HepG2 (cell line): ENCODE measurements at regions not wholly inside any gene's neighbourhood (a gene's known extent, or its start where the extent isn't known, plus 50 kb on each side); places are given as distances from the start of the nearest gene placed in this dataset.
"Not testable (repeated sequence)": the region's sequence is repeated elsewhere in the genome, so short reads cannot be mapped to it uniquely, and the experiment has no call there.

Experiments used
- ATAC-seq: fragments of 200-7000 bp; cut with Tn5 transposase; 3 replicates; pipeline ENCODE4 v1.9.1; 2020; ENCODE audit warnings: mild to moderate bottlenecking, moderate library complexity
- BruUV-seq: library from RNA; stranded (reverse); fragments of 400-500 nt; replicated peaks from 2 replicates; lab custom pipeline; 2021; lab: Mats Ljungman, UMichigan
- CTCF ChIA-PET: fragments of 300-600 bp; formaldehyde crosslinking; extraction: SDS; loops from one replicate; lab custom pipeline; 2021; ENCODE audit warnings: low total read pairs, inconsistent platforms, low intra/inter-chr PET ratio; lab: Yijun Ruan, JAX
- POLR2A ChIA-PET: fragments of 350-600 bp; sonication (Branson Sonifier 250); formaldehyde crosslinking; loops from one replicate; lab custom pipeline; 2020; ENCODE audit warnings: antibody characterized with exemption, inconsistent platforms; lab: Yijun Ruan, JAX
- DNase-seq: peaks from one replicate; pipeline ENCODE4 v3.0.0-alpha.2; 2015; ENCODE audit warnings: low spot score
- FAIRE-seq: peaks from 3 replicates; lab custom pipeline; 2011; peaks lifted over from hg19 to GRCh38; lab: Jason Lieb, UNC
- H2AFZ ChIP-seq: one replicate; pipeline ENCODE4 v1.6.1; 2011; ENCODE audit warnings: low read length, inconsistent platforms
- H3K27ac ChIP-seq: fragments of 300-600 bp; 3 replicates; pipeline ENCODE4 v1.8.0; 2011; ENCODE audit warnings: mixed run types, mild to moderate bottlenecking, mixed read lengths, low read length, inconsistent platforms; ENCODE audit not compliant: insufficient read depth; ENCODE audit errors: extremely low read length
- H3K27me3 ChIP-seq, 2 experiments: fragments of 200-600 bp in 1 of 2; 2 replicates in 1 of 2; 3 replicates in 1 of 2; pipeline versions ENCODE4 v1.6.0 to v1.8.0; 2011; ENCODE audit warnings: low read length in 2 of 2, mild to moderate bottlenecking in 2 of 2, moderate library complexity in 2 of 2, inconsistent platforms in 1 of 2; ENCODE audit not compliant: insufficient read depth in 2 of 2, control insufficient read depth in 1 of 2
- H3K36me3 ChIP-seq, 2 experiments: fragments of 200-600 bp in 1 of 2; replicated peaks in 1 of 2; 2 replicates in 1 of 2; 3 replicates in 1 of 2; pipeline versions ENCODE4 v1.5.1 to v1.8.0; 2011; ENCODE audit warnings: low read length in 2 of 2, inconsistent platforms in 1 of 2; ENCODE audit not compliant: insufficient read depth in 2 of 2, control insufficient read depth in 1 of 2
- H3K4me1 ChIP-seq: 2 replicates; pipeline ENCODE4 v1.5.1; 2012; ENCODE audit warnings: low read length, inconsistent platforms; ENCODE audit not compliant: insufficient read depth
- H3K4me2 ChIP-seq: 2 replicates; pipeline ENCODE4 v1.6.0; 2011; ENCODE audit warnings: low read depth, low read length, inconsistent platforms
- H3K4me3 ChIP-seq, 3 experiments: fragments of 200-600 bp in 1 of 3; sonication (generic), shearing (Covaris generic) in 1 of 3; replicated peaks in 1 of 3; 2 replicates each; pipeline ENCODE4 v1.5.1; 2011 to 2016; ENCODE audit warnings: low read length in 3 of 3, inconsistent platforms in 2 of 3, low read depth in 2 of 3, mild to moderate bottlenecking in 2 of 3, control low read depth in 1 of 3, mixed read lengths in 1 of 3; ENCODE audit not compliant: insufficient read depth in 1 of 3
- H3K79me2 ChIP-seq: one replicate; pipeline ENCODE4 v1.6.1; 2011; ENCODE audit warnings: low read length, inconsistent platforms; ENCODE audit not compliant: insufficient read depth
- H3K9ac ChIP-seq: 2 replicates; pipeline ENCODE4 v1.6.0; 2011; ENCODE audit warnings: mild to moderate bottlenecking, low read depth, low read length, inconsistent platforms; ENCODE audit not compliant: insufficient read depth
- H3K9me3 ChIP-seq: 2 replicates; pipeline ENCODE4 v1.5.1; 2012; ENCODE audit warnings: mild to moderate bottlenecking, low read length
- H4K20me1 ChIP-seq: 2 replicates; pipeline ENCODE4 v1.6.0; 2011; ENCODE audit warnings: inconsistent platforms, mild to moderate bottlenecking, low read length, moderate library complexity; ENCODE audit not compliant: insufficient read depth
- WGBS: methylation state at CpG from one replicate; pipeline ENCODE4 v1.1.6; 2017; ENCODE audit warnings: low lambda C conversion rate; 5-methylcytosine and 5-hydroxymethylcytosine counted together
- in situ Hi-C: cut with HindIII; loops from 2 replicates; pipeline ENCODE4 v1.10.0; 2017; ENCODE audit warnings: low pct_unique_long_range_greater_than_20kb; ENCODE audit not compliant: extremely low pct_ligation_motif_present
- intact Hi-C: fragments of 100-400 bp; cut with micrococcal nuclease; formaldehyde crosslinking; loops from one replicate; pipeline ENCODE4 v1.10.0; 2022; ENCODE audit not compliant: unreplicated experiment

DNA sequence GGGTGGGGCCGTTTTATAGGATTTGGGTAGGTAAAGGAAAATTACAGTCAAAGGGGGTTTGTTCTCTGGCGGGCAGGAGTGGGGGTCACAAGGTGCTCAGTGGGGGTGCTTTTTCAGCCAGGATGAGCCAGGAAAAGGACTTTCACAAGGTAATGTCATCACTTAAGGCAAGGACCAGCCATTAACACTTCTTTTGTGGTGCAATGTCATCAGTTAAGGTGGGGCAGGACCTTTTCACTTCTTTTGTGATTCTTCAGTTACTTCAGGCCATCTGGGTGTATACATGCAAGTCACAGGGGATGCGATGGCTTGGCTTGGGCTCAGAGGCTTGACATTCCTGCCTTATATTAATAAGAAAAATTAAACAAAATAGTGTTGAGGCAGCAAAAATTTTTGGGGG, 200.1 kb upstream of the TRPC7 start:
- BruUV-seq, in situ Hi-C loops, H3K4me1 ChIP-seq, DNase-seq, H3K9ac ChIP-seq, POLR2A ChIA-PET, H3K79me2 ChIP-seq, H3K4me2 ChIP-seq, H4K20me1 ChIP-seq, intact Hi-C loops, H3K9me3 ChIP-seq, H3K27me3 ChIP-seq, FAIRE-seq, H3K27ac ChIP-seq, H3K4me3 ChIP-seq, ATAC-seq, H3K36me3 ChIP-seq, H2AFZ ChIP-seq, CTCF ChIA-PET: not testable (repeated sequence)
- 0% methylated on average over 3 of the region's 3 CpGs for WGBS

DNA sequence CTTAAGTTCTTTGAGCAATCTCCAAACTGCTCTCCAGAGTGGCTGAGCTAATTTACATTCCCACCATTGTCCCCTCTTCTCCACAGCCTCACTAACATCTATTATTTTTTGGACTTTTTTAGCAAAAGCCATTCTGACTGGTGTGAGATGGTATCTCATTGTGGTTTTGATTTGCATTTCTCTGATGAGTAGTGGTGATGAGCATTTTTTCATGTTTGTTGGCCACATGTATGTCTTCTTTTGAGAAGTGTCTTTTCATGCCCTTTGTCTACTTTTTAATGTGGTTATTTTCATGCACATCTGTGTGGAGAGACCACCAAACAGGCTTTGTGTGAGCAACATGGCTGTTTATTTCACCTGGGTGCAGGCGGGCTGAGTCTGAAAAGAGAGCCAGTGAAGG, 199.7 kb upstream of the TRPC7 start:
- H3K36me3 ChIP-seq, FAIRE-seq, intact Hi-C loops, H2AFZ ChIP-seq, POLR2A ChIA-PET, DNase-seq, H3K4me2 ChIP-seq, H3K4me3 ChIP-seq, H3K9me3 ChIP-seq, H3K79me2 ChIP-seq, in situ Hi-C loops, H3K9ac ChIP-seq, CTCF ChIA-PET, ATAC-seq, H3K27ac ChIP-seq, H3K27me3 ChIP-seq, BruUV-seq, H4K20me1 ChIP-seq, H3K4me1 ChIP-seq: not testable (repeated sequence)
- whole genome bisulfite sequencing: 0% methylated on average over 1 of the region's 1 CpG

DNA sequence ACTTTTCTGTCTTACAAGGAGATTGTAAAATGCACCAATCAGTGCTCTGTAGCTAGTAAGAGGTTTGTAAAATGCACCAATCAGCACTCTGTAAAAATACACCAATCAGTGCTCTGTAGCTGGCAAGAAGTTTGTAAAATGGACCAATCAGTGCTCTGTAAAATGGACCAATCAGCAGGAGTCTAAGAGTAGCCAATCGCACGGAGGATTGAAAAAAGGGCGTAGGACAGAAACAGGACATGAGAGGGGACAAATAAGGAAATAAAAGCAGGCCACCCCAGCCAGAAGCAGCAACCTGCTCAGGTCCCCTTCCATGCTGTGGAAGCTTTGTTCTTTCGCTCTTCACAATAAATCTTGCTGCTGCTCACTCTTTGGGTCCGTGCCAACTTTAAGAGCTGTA, 199.1 kb upstream of the TRPC7 start:
- in situ Hi-C loops: not testable (repeated sequence)

More for the DNA sequence above, 199.1 kb upstream of the TRPC7 start:
- H3K27ac ChIP-seq, H3K9me3 ChIP-seq, DNase-seq, POLR2A ChIA-PET, H3K9ac ChIP-seq, H3K4me3 ChIP-seq, H3K79me2 ChIP-seq, H4K20me1 ChIP-seq, H3K27me3 ChIP-seq, H3K4me2 ChIP-seq, CTCF ChIA-PET, intact Hi-C loops, H3K4me1 ChIP-seq, H2AFZ ChIP-seq, H3K36me3 ChIP-seq, BruUV-seq, ATAC-seq, FAIRE-seq: not testable (repeated sequence)
- WGBS: 44% methylated on average over 5 of the region's 5 CpGs
